ENCODE measurements at regions not wholly inside any gene's neighbourhood (a gene's known extent, or its start where the extent isn't known, plus 50 kb on each side); places are given as distances from the start of the nearest gene placed in this dataset.

DNA sequence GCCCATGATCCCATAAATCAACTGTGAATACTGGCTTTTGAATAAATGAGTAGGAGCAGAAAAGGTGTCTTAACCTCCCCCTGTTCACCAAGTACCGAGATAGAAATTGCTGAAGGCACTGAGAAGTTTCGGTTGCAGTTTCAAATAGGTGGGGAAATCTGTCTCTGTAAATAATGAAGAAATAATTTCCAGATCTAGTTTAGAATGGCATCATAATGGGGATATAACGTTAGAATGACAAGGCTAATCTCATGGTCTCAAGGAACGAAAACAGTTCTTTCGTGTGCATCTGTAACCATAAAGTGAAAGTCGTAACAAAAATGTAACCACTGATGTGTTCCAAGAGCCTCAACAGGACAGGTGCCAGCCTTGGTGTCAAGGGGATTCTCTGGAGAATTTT is 49.9 kb upstream of the TMEM18 start:
- TF ChIP-seq CTCF (IDR thresholded peaks at IDR 0.05; ENCODE audit: low read depth, low read length) = no peak
- no peak for TF ChIP-seq MAX (IDR thresholded peaks at IDR 0.05; ENCODE audit: low read depth, low read length)

Data from NB4 (cell line).